ENCODE measurements at regions not wholly inside any gene's neighbourhood (a gene's known extent, or its start where the extent isn't known, plus 50 kb on each side); places are given as distances from the start of the nearest gene placed in this dataset.
A peak's percentile ranks its signal among the peaks of the same experiment; 100 is the strongest.

DNA sequence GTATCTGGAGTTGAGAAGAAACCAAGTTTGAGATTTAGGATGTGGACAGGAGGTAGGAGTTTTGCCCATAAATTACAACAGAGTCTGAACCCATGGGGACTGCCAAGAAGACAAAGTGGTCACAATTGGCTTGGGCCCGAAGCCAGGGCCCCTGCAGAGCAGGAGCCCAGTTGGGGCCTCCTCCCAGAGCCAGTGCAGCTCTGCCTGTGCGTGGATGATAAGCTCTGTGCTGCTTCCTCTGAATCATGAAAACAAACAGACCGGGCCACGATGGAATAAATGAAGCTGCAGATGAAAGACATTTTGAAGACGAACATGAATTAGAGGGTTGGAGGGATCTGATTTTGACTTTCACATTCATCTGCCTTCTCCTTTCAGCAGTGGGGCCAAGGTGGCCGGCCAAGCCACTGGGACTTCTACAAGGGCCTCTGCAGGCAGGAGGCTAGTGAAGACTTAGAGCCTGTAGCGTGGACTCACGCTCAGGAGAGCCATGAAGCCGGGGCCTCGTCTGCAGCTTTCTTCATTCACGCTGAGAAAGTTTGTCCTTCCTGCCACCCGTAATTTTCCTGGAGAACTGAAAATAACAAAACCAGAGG, 156.8 kb upstream of the LYZL1 start:
- intact Hi-C loops (cut with DNase I) = loop anchor here (5.0 to 10.0 kb wide), 2 partner anchors 183 to 470 kb away; no protein-coding TSS in a partner anchor
- DNase-seq = no peak

DNA sequence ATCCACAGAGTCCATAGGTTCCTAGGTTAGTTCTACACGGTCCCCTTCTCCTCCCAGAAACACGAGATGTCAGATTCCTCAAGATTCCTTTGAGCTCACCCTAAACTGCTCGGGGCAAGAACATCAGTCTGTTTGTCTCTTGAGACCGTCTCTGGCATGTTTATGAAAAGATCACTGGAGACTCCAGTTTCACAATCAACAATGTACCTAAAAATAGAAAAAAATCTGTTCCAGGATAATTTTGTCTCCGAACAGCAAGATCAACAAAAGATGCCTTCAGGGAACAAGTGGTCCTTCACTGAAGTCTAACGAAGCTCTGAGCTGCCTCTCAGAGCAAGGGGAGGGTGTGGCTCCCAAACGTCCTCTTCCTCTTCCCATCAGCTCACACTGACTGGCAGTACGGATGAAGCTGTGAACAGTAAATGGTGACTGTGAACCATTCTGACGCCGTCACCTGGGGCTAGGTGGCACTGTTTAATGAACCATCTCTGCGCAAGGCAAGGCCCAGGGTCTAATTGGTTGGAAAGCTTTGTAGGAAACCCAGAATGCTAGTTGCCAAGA, 156.2 kb upstream of the LYZL1 start:
- intact Hi-C loops (cut with DNase I) = loop anchor here (5.0 to 10.0 kb wide), 2 partner anchors 182 to 470 kb away; no protein-coding TSS in a partner anchor
- DNase-seq = no peak

DNA sequence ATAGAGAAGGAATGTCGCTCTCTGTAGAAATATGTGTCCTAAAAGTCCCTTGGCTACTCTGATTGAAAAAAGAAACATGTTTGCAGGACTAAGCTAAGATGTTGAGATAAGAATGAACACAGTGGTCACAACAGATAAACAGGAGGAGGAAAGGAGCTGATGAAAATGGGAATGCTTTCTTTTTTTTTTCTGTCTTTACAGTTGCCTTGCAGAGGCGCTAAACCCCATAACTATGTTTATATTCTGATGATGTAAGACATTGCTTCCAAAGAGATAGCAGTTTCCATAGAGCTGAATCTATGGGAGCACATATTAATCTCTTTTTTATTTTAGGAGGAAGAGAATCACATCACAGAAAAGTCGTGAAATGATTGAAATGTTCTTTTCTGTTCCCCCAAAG, 153.5 kb upstream of the LYZL1 start:
- intact Hi-C loops (cut with DNase I) = loop anchor here (10.0 kb wide), 1 partner anchor 179 kb away; no protein-coding TSS in a partner anchor
- no peak for DNase-seq

DNA sequence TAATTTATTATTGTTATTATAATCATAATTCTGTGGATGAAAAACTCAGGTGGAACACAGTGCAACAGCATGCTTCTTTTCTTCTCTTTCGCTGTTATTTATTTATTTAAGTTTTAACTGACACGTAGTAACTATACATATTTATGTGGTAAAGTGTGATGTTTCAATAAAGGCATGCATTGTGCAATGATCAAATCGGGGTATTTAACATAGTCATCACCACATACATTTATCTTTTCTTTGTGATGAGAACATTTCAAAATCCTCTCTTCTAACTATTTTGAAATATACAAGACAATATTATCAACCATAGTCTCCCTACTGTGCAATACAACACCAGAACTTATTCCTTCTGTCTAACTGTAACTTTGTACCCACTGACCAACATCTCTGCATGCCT, 152.5 kb upstream of the LYZL1 start:
- no peak for DNase-seq
- intact Hi-C loops (cut with DNase I) = loop anchor here (10.0 kb wide), 1 partner anchor 178 kb away; no protein-coding TSS in a partner anchor

DNA sequence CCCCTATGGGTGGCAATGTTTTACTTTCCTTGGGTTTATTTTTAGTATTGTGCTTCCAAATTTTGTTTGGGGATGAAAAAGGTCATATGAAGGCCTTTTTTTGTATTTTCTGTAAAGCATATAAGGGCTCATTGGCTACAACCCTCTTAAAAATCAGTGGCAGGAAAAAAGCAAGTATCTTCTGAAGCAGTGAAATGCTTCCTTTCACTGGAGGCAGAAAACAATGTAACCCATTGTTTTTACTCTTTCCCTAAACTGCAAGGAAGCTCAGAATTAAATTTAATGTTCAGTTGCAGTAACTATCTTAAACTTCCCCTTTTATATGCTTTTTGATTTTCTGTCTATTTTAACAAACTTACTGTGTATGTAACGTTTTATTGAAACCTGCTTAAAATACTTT, 148.7 kb upstream of the LYZL1 start:
- no peak for DNase-seq
- intact Hi-C loops (cut with DNase I) = no loop called here

DNA sequence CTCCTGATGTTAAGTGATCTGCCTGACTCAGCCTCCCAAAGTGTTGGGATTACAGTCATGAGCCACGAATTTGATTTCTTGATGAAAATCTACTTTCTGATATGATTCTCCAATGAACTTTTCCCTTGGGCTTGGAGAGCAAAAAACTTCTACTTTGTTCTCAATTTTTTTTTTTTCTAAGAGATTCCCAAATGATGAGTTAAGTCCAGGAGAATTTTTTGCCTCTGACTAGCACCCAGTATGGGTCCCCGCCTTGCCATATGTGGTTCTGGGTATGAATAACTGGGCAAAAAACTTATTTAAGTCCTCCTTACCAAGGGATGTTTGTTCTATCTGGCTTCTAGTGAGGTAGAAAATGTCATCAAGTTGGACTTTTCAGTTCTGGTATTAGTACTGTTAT, 147.9 kb upstream of the LYZL1 start:
- no peak for DNase-seq
- intact Hi-C loops (cut with DNase I) = no loop called here

DNA sequence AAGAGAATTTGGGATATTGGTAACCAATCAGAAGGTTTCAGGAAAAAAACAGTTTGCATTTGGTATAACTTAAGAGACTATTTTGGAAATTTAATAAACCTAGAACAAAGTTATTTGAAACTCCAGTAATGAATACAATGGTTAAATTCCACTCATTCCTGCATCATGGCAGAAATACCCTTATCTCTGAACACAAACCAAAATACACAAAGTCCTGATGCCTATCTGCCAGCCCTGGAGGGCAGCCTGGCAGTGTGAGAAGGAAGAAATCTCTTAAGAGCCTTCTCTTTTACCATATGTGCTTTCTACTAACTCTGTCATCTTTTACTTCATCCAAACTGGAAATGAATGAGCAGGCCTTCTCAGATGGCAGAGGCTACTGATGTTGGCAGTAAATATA, 147.1 kb upstream of the LYZL1 start:
- no peak for DNase-seq
- intact Hi-C loops (cut with DNase I) = no loop called here

DNA sequence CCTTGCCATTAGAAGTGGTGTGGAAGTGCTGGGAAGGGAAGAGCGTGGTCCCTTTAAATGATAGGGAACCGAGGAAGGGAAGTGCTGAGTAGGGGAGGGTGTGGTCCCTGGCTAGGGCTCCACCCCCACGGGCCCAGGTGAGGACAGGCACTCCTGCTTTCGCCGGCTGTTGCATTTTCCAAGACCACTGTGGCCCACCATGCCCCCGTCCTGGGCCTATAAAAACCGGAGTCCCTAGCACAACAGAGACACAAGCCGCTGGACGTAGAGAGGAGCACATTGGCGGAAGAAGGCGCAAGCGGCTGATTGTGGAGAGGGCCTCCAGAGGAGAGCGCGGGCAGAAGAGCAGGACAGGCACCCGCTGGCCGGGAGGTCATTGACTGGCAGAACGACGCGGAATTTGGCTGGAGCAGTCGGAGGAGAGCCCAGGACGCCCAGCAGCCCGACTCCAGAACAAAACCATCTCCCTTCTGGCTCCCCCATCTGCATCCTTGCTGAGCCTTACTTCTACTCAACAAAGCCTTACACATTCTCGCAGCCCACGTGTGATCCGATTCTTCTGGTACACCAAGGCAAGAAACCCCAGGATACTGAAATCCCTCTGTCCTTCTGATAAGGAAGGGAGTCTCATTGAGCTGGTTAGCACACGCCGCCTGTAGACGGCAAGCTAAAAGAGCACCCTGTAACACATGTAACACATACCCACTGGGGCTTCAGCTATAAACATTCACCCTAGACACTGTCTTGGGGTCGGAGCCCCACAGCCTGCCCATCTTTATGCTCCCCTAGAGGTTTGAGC, 146.2 kb upstream of the LYZL1 start:
- intact Hi-C loops (cut with DNase I) = no loop called here
- no peak for DNase-seq

DNA sequence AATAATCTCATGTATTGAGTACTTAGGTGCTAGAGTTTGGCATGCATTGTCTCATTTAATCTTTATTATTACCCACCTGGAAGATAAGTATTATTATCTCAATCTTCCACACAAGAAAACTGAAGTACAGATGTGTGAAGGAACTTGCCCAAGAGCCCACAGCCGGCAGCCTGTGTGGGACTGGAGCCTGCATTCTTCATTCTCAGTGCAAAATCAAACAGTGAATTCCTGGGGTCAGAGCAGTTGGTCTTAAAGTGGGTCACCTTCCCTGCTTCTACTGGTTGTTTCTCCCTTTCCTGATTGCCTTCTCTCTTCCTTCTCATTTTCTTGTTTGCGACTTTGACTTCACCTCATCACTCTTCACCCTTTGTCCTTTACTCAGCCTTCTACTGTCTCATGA, 144.7 kb upstream of the LYZL1 start:
- intact Hi-C loops (cut with DNase I) = no loop called here
- no peak for DNase-seq

DNA sequence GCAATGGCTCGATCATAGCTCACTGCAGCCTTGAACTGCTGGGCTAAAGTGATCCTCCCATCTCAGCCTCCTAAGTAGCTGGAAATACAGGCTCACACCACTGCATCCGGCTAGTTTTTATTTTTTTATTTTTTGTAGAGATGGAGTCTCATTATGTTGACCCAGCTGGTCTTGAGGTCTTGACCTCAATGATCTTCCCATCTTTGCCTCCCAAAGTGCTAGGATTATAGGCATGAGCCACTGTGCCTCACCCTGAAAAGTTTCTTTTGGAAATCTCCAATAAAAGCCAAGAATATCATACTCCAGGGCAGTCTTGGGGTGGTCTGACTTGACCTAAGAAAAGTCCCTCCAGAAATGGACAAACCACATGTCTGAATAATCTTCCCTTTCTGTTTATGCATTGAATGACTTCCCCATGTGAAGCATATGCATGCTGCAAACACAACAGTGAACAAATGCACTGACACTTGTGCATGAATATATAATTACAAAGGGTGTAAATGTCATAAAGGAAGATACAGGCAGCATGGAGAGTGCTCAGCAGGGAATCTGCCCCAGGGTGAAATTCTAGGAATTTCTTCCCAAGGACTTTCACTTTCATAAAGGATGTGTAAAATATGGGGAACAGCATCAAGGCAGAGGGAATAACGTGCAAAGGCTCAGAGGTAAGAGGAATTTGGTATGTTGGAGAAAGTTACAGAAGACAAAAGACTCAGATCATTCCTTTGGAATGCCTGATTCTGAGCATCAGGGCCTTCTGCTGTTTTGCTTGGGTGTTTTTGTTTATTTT, 142.4 kb upstream of the LYZL1 start:
- DNase-seq = no peak
- intact Hi-C loops (cut with DNase I) = no loop called here

DNA sequence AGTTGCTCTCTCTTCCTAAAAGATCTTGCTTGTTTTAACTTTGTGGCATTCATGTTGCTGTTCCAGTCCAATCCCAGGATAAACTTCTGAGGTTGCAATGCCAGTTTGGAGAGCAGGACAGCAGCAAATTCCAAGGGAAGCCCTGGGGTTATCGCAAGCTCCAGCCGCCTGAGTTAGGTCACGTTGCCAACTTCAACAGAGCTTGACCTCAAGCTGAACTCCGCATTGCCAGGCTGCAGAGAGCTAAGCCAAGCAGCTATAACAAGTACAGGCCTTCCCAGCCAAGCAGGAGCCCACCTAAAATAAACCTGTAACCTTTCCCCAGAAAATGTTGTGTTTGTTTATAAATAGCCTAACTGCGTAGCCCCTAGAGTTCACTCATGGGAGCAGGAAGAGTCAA, 138.9 kb upstream of the LYZL1 start:
- intact Hi-C loops (cut with DNase I) = no loop called here
- no peak for DNase-seq

DNA sequence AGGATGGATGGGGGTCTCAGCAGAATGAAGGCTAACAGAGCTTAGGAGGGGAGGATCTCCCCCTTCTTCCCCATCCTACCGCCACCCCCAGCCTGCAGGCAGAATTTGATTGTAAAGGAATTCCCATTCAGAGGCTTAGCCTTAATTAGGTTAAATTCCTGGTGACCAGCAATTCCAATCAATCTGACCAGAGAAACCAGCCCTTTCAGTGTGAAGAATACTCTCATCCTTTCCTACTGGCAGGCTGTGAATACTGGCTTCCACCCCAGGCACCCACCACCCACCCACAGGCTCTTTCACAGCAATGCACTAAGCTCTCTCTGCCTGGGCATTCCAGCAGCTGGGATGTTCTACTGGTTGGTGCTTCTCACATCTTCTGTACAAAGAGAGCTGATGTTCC, 137.9 kb upstream of the LYZL1 start:
- intact Hi-C loops (cut with DNase I) = no loop called here
- peak in 1 of 10 donors; percentile 31 for DNase-seq

DNA sequence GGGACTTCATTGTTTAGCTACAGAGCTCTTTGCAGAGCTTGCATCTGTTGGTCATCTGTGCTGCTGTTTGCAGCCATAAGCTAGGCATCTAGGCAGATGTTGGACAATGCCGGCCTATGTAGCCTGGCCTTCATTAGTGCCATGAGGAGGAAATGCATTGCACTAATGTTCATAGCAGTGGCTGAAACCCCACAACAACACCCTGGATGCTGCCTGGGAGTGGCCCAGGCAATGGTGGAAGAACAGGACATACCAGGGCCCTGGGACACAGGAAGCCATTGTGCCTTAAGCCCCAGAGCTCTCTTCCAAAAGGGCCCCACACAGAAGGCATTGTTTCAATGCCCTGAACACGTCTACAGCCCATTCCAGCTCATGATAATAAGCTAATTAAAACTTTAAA, 131.5 kb upstream of the LYZL1 start:
- intact Hi-C loops (cut with DNase I) = no loop called here
- DNase-seq = peak in 6 of 10 donors; percentile 12 to 90 (median 29)

DNA sequence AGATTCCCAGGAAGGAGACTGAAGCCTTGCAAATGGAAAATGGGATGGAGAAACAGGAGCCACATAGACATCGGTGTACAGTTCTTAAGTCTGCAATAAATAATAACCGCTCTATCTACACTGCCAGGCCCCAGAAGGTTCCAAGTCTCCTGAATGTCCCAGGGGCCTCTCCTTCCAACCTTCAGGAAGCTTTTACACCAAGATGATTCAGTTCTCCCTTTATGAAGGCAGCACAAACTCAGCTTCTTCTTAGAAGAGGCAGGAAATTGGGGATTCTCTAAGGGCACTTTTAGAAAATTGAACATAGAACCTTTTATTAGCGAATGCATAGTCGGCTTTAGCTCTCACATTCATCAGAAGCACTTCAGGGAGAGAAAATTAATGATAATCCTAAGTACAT, 130.8 kb upstream of the LYZL1 start:
- intact Hi-C loops (cut with DNase I) = no loop called here

DNA sequence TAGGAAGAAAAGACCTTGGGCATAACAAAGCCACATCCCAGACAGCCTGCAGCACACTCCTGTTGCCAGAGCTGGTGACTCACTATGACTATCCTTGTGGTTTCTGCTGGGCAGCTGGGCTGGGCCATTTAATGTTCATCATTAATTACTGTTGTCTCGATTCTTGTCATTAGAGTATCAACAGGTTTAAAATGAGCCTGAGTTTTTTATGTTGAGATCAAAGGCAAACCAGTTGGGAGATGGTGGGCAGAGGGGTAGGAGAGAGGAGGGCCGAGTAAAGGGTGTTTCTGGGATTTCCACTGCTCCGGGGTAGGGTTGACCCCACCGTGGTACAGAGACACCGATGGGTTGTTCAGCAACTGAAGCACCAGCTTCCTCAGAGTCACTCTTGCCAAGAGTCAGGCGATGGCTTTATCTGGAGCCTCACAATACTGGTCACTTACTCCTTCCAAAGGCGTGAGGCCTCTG, 128.7 kb upstream of the LYZL1 start:
- intact Hi-C loops (cut with DNase I) = no loop called here
- no peak for DNase-seq

More for the DNA sequence above, 130.8 kb upstream of the LYZL1 start:
- no peak for DNase-seq

DNA sequence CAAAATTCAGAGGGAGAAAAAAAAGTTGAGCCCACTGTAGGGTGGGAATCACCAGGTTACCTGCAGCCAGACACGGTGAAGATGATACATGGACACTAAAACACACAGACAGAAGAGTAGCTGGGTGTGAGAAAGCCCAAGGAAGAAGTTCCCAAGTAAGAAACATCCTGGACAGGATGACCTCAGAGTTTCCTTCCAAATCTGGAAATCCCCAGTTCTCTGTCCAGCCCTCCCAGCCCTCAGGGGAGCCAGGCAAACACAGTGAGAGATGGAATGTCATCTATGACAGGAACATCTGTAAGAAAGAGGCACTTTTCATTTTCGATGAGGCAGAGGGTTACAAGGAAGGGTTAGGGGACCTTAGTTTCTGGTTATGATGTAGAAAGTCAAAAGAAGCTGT, 125.1 kb upstream of the LYZL1 start:
- DNase-seq = no peak
- intact Hi-C loops (cut with DNase I) = no loop called here

DNA sequence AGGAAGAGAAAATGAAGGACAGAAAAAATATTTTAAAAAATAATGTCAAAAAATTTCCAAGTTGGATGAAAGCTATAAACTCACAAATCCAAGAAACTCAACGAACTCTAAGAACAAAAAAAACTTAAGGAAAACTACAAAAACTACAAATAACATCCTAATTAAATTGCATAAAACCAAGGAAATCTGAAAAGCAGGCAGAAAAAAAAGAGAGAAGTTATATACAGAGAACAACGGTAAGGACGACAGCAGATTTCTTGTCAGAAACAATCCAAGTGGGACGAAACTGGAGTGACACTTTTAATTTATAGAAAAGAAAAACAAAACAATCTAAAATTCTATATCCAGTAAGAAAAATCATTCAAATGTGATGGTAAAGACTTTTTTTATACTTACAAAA, 122.2 kb upstream of the LYZL1 start:
- intact Hi-C loops (cut with DNase I) = no loop called here

DNA sequence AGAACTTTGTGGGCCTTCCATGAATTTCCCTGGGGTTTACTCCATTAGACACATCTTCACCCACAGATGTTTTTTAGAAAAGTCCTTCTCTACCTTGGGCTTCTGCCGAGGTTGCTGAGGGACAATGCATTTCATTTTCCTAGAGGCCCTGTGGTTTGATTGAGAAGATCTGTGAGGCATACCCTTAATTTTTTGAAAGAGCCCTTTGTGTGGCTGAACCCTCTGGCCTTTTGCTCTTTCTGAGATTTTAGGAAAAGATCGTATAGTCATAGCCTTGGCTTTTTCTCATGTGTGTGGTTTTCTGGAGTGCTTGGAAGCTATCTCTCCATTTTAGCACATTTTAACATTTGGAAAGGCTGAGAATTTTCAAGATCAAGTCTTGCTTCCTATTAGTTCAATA, 119.8 kb upstream of the LYZL1 start:
- no peak for DNase-seq
- intact Hi-C loops (cut with DNase I) = no loop called here

More for the DNA sequence above, 122.2 kb upstream of the LYZL1 start:
- no peak for DNase-seq

DNA sequence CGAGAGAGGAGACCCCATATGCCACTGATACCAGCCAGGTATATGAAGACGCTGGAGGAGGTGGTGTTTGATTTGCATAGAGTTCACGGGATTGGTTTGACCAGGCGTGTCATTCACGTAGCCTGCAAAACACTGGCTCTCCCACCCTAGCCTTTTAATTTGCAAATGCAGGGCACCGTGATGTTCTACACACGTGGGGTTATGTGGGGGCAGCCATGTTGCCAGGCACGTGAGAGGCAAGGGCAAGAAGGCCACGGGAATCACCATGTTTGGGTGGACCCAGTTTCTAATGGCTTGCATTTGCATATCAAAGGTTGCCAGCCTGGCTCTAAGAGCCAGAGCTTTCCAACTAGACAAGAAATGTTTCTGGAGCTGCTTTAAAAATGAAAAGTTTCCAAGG, 117.2 kb upstream of the LYZL1 start:
- intact Hi-C loops (cut with DNase I) = no loop called here
- no peak for DNase-seq

DNA sequence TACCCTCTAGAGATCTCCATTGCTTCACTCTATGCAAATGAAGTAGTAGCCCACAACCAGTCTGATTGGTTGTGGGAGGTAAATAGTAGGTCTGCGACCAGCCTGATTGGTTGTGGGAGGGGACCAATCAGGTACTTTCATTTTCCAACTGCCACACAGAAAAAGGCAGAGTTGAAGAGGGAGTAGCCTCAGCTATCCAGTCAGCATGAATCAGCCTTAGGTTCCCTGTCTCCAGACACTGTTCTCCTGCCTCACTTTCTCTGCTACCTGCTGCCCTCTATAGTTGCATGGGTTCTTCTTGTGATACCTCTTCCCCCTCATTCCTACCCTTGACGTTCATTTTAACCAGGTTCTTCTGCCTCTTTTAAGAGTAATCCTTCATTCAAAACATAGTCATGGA, 114.5 kb upstream of the LYZL1 start:
- no peak for DNase-seq
- intact Hi-C loops (cut with DNase I) = no loop called here
